T-helper 2 cell treated with Interferon-gamma antibody and Interleukin-4, amounts not matched to agents 5 μg/mL and 100 μg/mL, for 36 hours (primary cell): ENCODE measurements at regions not wholly inside any gene's neighbourhood (a gene's known extent, or its start where the extent isn't known, plus 50 kb on each side); places are given as distances from the start of the nearest gene placed in this dataset.

Source experiments
- DNase-seq: peaks from one replicate; pipeline ENCODE4 v3.0.0; 2021; ENCODE audit warnings: low spot score
- H3K27ac Mint-ChIP-seq: one replicate; pipeline ENCODE4 v1.8.0; 2021; ENCODE audit warnings: mild to moderate bottlenecking, mixed read lengths
- H3K27me3 Mint-ChIP-seq: one replicate; pipeline ENCODE4 v1.8.0; 2021; ENCODE audit warnings: low read depth, mixed read lengths
- H3K36me3 Mint-ChIP-seq: one replicate; pipeline ENCODE4 v1.8.0; 2021; ENCODE audit warnings: low read depth, mixed read lengths
- H3K4me1 Mint-ChIP-seq: one replicate; pipeline ENCODE4 v1.8.0; 2021; ENCODE audit warnings: low read depth, mixed read lengths
- H3K4me3 Mint-ChIP-seq: one replicate; pipeline ENCODE4 v1.8.0; 2022; ENCODE audit warnings: mild to moderate bottlenecking, moderate library complexity, mixed read lengths
- H3K9me3 Mint-ChIP-seq: one replicate; pipeline ENCODE4 v1.8.0; 2021; ENCODE audit warnings: mixed read lengths

DNA sequence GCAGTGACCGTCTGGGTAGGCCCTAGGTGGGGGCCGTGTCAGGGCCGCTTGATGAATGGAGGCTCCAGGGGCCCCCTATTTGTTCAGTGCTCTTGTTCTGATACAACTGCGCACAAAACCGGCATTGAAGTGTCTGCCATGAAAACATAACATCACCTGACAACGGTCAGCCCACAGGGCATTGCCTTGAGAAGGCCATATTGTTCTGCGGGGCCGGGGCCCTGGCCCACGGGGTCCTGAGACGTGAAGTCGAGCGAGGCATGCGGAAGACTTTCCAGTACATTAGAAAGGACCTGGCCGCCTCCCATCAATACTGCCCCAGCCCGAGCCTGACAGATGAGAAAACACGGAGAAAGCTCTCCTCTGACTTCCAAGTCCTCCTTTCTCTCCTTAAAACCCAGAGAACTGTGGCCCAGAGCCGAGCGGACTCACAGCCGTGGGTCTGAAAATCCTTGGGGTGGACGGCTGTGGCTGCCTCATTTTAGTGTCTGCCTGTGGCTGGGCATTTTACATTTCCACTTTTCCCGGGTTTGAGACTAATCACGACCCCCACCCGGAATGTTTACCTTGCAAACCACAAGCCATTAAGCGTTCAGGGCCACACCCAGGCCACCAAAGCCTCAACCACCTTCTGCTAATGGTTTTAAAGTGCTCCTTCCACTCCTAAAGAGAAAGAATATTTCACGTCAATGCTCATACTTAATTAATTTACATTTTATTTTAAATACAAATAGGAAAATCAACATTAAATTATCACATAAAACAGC, 391.0 kb upstream of the IRX2 start:
- no peak for DNase-seq
- Mint-ChIP-seq H3K4me1 (no peaks in the 10 kb centered on the region), H3K27ac (no peak overlapping the region), H3K27me3 (no peaks in the 10 kb centered on the region), H3K4me3 (no peak overlapping the region), H3K36me3 (no peaks in the 10 kb centered on the region), H3K9me3 (peaks cover 20% of the 10 kb centered on the region)

DNA sequence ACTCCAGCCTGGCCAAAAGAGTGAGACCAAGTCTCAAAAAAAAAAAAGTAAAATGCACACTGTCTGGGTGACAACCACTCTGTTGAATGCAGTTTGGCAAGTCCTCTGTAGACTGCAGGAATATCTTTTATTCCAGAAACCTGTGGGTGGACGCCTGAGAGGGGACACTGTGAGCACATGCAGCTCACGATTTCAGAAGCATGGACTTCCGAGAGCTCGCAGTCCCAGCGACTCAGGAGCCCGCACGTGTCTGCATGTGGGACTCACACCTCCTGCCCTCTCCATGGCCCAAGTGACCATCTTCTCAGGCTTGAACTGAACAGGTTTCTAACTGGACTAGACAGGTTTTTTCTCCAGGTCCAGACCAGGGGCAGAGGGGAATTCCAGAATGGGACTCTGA, 388.6 kb upstream of the IRX2 start:
- Mint-ChIP-seq H3K36me3 (no peaks in the 10 kb centered on the region), H3K4me1 (no peaks in the 10 kb centered on the region), H3K9me3 (peaks cover 22% of the 10 kb centered on the region), H3K27me3 (no peaks in the 10 kb centered on the region), H3K4me3 (no peak overlapping the region), H3K27ac (no peak overlapping the region)
- DNase-seq: no peak

DNA sequence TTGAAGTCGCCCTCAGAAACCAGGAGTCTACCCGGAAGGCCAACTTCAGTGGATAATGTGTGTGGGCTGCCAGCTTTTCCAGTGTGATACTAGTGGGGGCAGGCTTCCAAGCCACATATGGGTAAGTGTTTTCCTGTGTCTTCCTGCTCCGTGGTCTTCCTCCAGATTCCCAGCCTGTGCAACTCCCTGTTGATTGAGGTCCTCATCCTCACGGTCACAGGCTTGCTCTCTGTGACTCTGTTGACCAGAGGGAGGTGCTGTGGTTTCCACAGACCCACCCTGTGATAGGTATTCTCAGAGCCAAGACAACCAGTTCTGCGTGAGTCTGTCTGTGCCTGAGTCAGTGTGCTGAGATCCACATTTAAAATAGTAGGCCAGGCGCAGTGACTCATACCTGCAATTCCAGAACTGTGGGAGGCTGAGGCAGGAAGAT, 388.0 kb upstream of the IRX2 start:
- H3K27ac Mint-ChIP-seq: no peak overlapping the region
- DNase-seq: no peak
- H3K9me3 Mint-ChIP-seq: peaks cover 21% of the 10 kb centered on the region
- no peaks in the 10 kb centered on the region for H3K27me3 Mint-ChIP-seq
- no peak overlapping the region for H3K4me3 Mint-ChIP-seq
- no peaks in the 10 kb centered on the region for H3K36me3 Mint-ChIP-seq
- no peaks in the 10 kb centered on the region for H3K4me1 Mint-ChIP-seq

DNA sequence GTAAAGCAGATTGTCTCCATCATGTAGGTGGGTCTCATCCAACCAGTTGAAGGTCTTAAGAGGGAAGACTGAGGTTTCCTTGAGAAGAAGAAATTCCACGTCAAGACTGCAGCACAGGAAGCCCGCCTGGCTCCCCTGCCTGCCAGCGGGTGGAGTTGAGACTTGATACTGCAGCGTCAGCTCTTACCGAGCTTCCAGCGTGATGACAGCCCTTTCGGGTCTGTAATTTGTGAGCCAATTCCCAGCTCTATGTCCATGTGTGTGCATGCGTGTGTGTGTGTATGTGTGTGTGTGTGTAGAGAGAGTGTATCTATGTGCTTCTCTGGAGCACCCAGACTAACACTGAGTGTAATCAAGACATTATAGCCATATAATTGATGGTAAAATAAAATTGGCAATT, 379.7 kb upstream of the IRX2 start:
- Mint-ChIP-seq H3K27ac (no peak overlapping the region), H3K36me3 (no peaks in the 10 kb centered on the region), H3K27me3 (no peaks in the 10 kb centered on the region), H3K4me3 (no peak overlapping the region), H3K9me3 (peaks cover 11% of the 10 kb centered on the region), H3K4me1 (no peaks in the 10 kb centered on the region)
- DNase-seq: no peak

DNA sequence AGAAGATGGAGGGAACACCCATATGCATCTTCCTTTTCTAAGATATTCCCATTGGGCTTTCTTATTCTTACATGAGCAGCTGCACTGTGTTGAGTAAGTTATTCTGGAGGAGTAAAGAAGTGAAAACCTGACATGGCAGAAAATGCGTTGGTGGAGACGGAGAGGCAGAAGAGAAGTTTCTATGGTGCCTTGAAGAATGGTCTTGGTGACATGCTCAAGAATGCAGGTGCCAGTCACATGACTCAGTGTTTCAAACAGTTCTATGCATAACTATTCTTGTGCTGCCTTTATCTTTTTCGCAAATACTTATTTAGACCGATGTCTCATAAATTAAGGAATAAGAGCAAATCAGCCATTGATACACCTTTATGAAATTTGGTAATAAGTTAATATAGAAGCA, 377.8 kb upstream of the IRX2 start:
- Mint-ChIP-seq H3K27ac (no peak overlapping the region), H3K9me3 (peaks cover 5% of the 10 kb centered on the region), H3K4me1 (no peaks in the 10 kb centered on the region), H3K36me3 (no peaks in the 10 kb centered on the region), H3K27me3 (no peaks in the 10 kb centered on the region), H3K4me3 (no peak overlapping the region)
- no peak for DNase-seq

DNA sequence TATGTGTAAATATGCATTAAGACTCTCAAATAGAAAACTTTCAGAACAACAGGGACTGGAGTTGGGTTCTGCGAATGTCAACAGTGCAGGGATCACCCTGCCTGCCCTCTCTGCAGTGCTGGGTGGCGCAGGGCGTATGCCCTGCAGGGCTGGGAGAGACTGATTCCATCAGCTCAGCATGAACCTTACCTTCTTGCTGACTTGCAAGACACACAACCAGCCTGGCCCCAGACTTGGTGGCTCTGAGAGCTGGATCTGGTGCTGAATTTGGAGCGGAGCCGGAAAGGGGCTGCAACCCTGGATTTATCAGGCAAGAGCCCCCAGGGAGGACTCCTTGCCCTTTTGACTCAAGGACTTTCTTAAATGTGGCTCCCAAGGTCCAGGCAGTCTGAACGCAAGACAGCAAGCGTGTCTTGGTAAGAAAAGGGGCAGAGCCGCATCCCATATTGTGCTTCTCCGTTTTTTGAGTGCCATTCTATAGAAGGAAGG, 376.0 kb upstream of the IRX2 start:
- peaks cover 5% of the 10 kb centered on the region for H3K9me3 Mint-ChIP-seq
- H3K36me3 Mint-ChIP-seq: no peaks in the 10 kb centered on the region
- no peak for DNase-seq
- no peaks in the 10 kb centered on the region for H3K4me1 Mint-ChIP-seq
- no peak overlapping the region for H3K4me3 Mint-ChIP-seq
- H3K27me3 Mint-ChIP-seq: no peaks in the 10 kb centered on the region
- no peak overlapping the region for H3K27ac Mint-ChIP-seq

DNA sequence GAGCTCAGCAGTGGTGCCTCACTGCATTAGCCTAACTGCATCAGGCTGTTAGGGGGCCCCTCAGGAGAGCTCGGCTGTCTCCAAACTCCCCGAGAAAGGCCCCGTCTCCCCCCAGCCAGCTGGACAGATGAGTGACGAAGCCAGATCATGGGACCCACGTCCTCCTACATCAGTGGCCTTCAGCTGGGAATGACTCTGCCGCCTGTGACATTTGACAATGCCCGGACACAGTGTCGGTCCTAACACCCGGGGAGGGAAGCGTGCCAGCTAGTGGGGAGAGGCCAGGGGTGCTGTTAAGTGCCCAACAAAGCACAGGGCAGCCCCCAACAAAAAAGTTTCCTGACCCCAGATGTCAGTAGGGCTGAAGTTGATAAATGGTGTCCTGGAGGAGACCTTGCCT, 375.2 kb upstream of the IRX2 start:
- no peak overlapping the region for H3K4me3 Mint-ChIP-seq
- no peak overlapping the region for H3K27ac Mint-ChIP-seq
- no peak for DNase-seq
- H3K4me1 Mint-ChIP-seq: no peaks in the 10 kb centered on the region
- peaks cover 5% of the 10 kb centered on the region for H3K9me3 Mint-ChIP-seq
- no peaks in the 10 kb centered on the region for H3K27me3 Mint-ChIP-seq
- H3K36me3 Mint-ChIP-seq: no peaks in the 10 kb centered on the region

DNA sequence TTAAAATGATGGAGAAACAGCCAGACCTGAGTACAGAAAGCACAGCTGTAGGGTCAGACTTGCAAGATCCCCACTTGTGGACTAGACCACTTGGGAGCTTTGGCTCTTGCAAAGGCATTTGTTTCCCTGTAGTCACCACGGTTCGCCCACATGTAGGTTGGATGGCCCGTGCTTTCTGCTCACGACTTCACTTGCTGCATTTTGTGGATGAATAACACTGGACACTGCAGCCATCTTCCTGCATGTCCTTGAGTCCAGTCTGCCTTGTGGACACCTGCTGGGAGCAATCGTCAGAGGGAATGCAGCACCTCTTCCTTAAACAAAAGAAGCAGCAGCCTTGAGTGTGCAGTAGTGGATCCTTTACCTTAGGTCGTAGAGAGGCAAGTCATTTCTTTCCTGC, 372.9 kb upstream of the IRX2 start:
- Mint-ChIP-seq H3K4me3 (no peak overlapping the region), H3K4me1 (no peaks in the 10 kb centered on the region), H3K27ac (no peak overlapping the region), H3K27me3 (peaks cover 5% of the 10 kb centered on the region), H3K9me3 (no peaks in the 10 kb centered on the region), H3K36me3 (no peaks in the 10 kb centered on the region)
- no peak for DNase-seq

DNA sequence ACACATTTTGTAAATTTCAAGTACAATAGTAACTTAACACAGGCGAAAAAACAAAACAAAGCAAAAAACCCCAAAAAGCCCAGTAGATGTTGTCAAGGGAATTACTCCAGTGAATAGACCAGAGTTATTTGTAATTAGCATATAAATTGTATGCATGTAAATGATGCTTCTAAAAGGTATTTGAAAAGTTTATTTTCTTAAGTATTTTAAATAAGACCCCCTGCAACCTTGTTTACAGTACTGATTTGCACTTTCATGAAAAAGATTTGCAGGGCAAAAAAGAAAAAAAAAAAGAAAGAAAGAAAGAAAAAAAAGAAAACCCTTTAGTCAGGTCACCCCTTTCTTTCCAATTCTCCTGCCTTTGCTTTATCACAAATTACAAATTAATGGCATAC, 372.3 kb upstream of the IRX2 start:
- H3K4me1 Mint-ChIP-seq: no peaks in the 10 kb centered on the region

DNA sequence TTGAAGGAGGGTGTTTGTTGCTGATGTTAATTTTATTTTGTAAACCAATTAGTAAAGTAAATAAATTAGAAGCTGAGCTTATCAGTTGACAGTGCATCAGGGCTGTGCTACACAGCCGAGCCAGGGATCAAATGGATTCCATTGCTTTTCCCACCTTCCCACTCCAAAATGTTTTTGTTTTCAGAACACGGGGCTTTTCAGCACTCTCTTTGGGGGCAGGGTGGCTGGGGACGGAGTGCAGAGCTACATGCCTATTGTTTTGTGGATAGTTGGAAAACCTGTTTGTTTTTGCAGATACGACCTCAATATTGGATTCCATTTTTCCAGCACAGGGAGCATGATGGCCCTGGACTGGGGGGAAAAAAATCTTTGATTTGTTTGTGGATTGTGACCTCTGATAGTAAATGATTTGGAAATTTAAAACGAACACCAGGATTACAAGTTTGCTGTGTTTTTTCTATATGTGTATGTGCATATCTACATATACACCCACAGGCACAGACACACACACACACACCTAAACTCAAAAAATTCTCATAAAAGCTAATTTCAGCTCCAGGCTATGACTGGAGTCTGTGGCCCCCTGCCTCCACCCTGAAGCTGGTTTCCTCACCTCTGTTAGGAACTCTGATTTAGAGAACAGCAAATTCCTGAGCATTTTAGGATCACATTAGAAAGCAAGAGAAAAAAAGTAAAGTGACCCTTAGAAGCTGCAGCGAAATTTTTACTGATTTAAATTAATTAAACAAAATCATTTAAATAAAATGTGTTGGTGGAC, 371.7 kb upstream of the IRX2 start:
- no peak overlapping the region for H3K4me3 Mint-ChIP-seq
- H3K27me3 Mint-ChIP-seq: peaks cover 10% of the 10 kb centered on the region
- H3K36me3 Mint-ChIP-seq: no peaks in the 10 kb centered on the region
- no peaks in the 10 kb centered on the region for H3K4me1 Mint-ChIP-seq
- no peaks in the 10 kb centered on the region for H3K9me3 Mint-ChIP-seq
- H3K27ac Mint-ChIP-seq: no peak overlapping the region
- no peak for DNase-seq

More for the DNA sequence above, 372.3 kb upstream of the IRX2 start:
- H3K27ac Mint-ChIP-seq: no peak overlapping the region
- no peak for DNase-seq
- H3K27me3 Mint-ChIP-seq: peaks cover 8% of the 10 kb centered on the region
- no peak overlapping the region for H3K4me3 Mint-ChIP-seq
- no peaks in the 10 kb centered on the region for H3K9me3 Mint-ChIP-seq
- no peaks in the 10 kb centered on the region for H3K36me3 Mint-ChIP-seq

DNA sequence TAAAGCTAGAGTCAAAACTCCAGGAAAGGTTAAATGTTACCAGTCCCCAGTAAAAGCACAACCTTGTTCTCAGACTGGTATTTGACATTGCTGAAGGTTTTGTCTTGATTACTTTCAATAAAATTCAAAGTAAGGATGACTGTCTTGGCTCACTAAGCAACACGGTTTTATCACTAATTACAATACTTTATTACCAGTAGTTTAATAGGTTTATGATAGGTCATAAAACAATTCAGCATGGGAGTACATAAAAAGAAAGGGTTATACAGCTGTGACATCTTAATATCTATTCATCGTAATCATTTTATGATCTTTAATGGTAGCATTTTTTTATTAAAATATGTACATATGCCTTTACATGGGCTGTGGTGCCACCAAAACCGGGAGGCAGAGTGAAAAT, 370.7 kb upstream of the IRX2 start:
- Mint-ChIP-seq H3K27me3 (peaks cover 14% of the 10 kb centered on the region), H3K4me3 (no peak overlapping the region), H3K36me3 (no peaks in the 10 kb centered on the region)

DNA sequence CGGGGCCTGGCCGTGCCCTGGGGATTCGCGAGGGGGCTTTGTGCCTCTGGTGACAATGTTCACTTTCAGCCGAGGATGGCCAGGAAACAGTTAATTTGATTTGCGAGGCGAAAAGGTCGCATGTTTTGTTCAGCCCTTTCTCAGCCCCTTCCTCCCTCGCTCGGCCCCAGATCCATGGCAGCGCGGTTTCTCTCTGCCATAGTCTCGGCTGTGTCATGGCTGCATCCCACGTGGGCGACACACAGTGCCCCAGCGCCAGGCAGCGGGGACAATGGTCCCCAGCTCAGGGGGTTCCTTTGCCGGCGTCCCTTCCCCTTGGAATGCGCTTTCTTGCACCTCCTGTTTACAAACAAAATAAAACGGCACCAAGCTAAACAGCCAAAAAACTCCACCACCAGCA, 370.3 kb upstream of the IRX2 start:
- Mint-ChIP-seq H3K27ac (no peak overlapping the region), H3K4me1 (no peaks in the 10 kb centered on the region), H3K4me3 (no peak overlapping the region), H3K9me3 (no peaks in the 10 kb centered on the region), H3K27me3 (peaks cover 18% of the 10 kb centered on the region), H3K36me3 (no peaks in the 10 kb centered on the region)
- DNase-seq: no peak

More for the DNA sequence above, 370.7 kb upstream of the IRX2 start:
- Mint-ChIP-seq H3K9me3 (no peaks in the 10 kb centered on the region), H3K4me1 (no peaks in the 10 kb centered on the region), H3K27ac (no peak overlapping the region)
- DNase-seq: no peak

DNA sequence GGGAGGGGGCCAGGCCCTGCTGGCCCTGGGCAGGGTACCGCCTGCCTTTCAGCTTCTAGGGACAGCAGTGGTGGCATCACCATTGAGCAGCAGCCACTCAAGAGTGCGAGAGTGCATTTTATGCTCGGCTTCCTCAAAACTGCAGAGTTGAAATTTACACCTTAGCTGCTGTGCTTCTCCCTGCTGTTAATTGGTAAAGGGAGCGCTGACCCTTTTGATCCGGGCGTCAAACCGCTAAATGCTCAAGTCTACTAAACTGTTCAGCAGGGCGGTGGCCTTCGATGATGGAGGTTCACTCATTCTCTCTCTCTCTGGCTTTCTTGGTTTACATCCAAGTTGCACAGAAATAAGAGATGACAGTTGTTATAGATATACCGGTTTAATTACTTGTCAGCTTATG, 368.6 kb upstream of the IRX2 start:
- H3K36me3 Mint-ChIP-seq: no peaks in the 10 kb centered on the region
- no peaks in the 10 kb centered on the region for H3K9me3 Mint-ChIP-seq
- H3K27ac Mint-ChIP-seq: no peak overlapping the region
- peaks cover 20% of the 10 kb centered on the region for H3K27me3 Mint-ChIP-seq
- H3K4me1 Mint-ChIP-seq: no peaks in the 10 kb centered on the region
- H3K4me3 Mint-ChIP-seq: no peak overlapping the region
- no peak for DNase-seq

DNA sequence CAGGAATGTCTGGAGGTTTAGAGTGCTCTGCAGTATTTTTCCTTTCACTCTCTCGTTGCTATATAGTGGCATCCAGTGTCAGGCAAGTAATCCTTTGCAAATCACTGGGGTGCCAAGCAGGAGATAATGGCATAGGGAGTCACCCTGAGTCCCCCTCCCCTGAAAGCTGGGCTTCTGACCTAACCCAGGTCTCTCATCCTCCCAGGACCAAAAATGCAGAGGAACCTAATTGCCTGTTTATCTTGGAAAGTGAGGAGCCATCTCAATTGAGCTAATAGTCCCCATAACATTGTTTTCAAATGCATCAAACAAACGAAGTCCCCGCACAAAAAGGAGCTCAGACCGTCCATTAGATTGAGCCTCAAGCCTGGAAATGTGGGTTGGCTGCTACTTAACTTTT, 368.0 kb upstream of the IRX2 start:
- H3K36me3 Mint-ChIP-seq: no peaks in the 10 kb centered on the region
- H3K9me3 Mint-ChIP-seq: no peaks in the 10 kb centered on the region
- DNase-seq: no peak
- no peak overlapping the region for H3K4me3 Mint-ChIP-seq
- H3K4me1 Mint-ChIP-seq: no peaks in the 10 kb centered on the region
- peaks cover 20% of the 10 kb centered on the region for H3K27me3 Mint-ChIP-seq
- H3K27ac Mint-ChIP-seq: no peak overlapping the region
